ENCODE measurements at regions not wholly inside any gene's neighbourhood (a gene's known extent, or its start where the extent isn't known, plus 50 kb on each side); places are given as distances from the start of the nearest gene placed in this dataset.

DNA sequence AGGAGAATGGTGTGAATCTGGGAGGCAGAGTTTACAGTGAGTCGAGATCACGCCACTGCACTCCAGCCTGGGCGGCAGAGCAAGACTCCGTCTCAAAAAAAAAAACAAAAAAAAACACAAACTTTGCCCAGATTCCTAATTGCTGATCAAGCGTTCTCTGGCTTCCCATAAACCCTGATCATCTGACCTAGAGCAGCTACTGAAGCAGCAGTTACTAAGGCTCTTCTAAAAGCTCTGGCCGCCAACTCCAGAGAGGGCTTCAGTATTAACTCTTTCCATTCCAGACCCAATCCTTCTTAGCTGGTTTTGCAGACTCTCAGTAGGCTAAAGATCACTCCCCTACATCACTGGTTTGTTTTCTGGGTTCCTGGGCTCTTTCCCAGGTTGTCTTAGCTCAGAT is 201.6 kb downstream of the IGSF11 start:
- no peak for DNase-seq (ENCODE audit: low spot score)
- TF ChIP-seq, protein P1, sequence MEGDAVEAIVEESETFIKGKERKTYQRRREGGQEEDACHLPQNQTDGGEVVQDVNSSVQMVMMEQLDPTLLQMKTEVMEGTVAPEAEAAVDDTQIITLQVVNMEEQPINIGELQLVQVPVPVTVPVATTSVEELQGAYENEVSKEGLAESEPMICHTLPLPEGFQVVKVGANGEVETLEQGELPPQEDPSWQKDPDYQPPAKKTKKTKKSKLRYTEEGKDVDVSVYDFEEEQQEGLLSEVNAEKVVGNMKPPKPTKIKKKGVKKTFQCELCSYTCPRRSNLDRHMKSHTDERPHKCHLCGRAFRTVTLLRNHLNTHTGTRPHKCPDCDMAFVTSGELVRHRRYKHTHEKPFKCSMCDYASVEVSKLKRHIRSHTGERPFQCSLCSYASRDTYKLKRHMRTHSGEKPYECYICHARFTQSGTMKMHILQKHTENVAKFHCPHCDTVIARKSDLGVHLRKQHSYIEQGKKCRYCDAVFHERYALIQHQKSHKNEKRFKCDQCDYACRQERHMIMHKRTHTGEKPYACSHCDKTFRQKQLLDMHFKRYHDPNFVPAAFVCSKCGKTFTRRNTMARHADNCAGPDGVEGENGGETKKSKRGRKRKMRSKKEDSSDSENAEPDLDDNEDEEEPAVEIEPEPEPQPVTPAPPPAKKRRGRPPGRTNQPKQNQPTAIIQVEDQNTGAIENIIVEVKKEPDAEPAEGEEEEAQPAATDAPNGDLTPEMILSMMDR (IDR thresholded peaks at IDR 0.05) = no peak
- Histone ChIP-seq H3K4me3 (no peak overlapping the region), H3K27ac (no peak overlapping the region)

DNA sequence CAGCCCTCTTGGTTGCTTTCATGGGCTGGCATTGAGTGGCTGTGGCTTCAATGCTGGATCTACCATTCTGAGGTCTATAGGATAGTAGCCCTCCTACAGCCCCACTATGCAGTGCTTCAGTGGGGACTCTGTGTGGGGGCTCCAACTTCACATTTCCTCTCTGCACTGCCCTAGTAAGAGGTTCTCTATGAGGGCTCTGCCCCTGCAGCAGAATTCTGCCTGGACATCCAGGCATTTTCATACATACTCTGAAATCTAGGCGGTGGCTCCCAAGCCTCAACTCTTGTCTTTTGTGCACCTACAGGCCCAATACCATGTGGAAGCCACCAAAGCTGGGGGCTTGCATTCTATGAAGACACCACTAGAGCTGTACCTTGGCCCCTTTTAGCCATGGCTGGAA is 195.8 kb downstream of the IGSF11 start:
- H3K4me3 ChIP-seq = no peak overlapping the region
- no peak for DNase-seq (ENCODE audit: low spot score)
- TF ChIP-seq, protein P1 (IDR thresholded peaks at IDR 0.05) = no peak

GRCh38 chr3:118842147-118842863 is 192.3 kb downstream of the IGSF11 start:
- no peak for DNase-seq (ENCODE audit: low spot score)
- Histone ChIP-seq H3K4me3 (no peak overlapping the region), H3K27ac (no peak overlapping the region)
- TF ChIP-seq, protein P1 (IDR thresholded peaks at IDR 0.05) = no peak

More for the DNA sequence above, 195.8 kb downstream of the IGSF11 start:
- H3K27ac ChIP-seq = no peak overlapping the region

GRCh38 chr3:118846176-118846575 is 188.5 kb downstream of the IGSF11 start:
- no peak for DNase-seq (ENCODE audit: low spot score)
- TF ChIP-seq, protein P1 (IDR thresholded peaks at IDR 0.05) = no peak
- no peak overlapping the region for H3K4me3 ChIP-seq

More at GRCh38 chr3:118846176-118846575, 188.5 kb downstream of the IGSF11 start:
- H3K27ac ChIP-seq = no peak overlapping the region

Measured in coronary artery (tissue), 2 donors.